IMR-90 (cell line): ENCODE measurements at regions not wholly inside any gene's neighbourhood (a gene's known extent, or its start where the extent isn't known, plus 50 kb on each side); places are given as distances from the start of the nearest gene placed in this dataset.
A peak's percentile ranks its signal among the peaks of the same experiment; 100 is the strongest.

Source experiments
- ATAC-seq: fragments of 200-7000 bp; cut with Tn5 transposase; 2 replicates; pipeline ENCODE4 v1.9.1; 2020; ENCODE audit warnings: low read depth, mild to moderate bottlenecking, moderate library complexity
- BruUV-seq: library from RNA; stranded (reverse); fragments of 400-500 nt; replicated peaks from 2 replicates; lab custom pipeline; 2021; lab: Mats Ljungman, UMichigan
- CTCF ChIA-PET: fragments of 300-600 bp; formaldehyde crosslinking; extraction: SDS; loops from one replicate; lab custom pipeline; 2021; ENCODE audit warnings: antibody characterized with exemption; lab: Yijun Ruan, JAX
- POLR2A ChIA-PET: fragments of 300-600 bp; sonication (Branson Sonifier 250); formaldehyde crosslinking; loops from one replicate; lab custom pipeline; 2022; ENCODE audit warnings: antibody characterized with exemption; ENCODE audit not compliant: unreplicated experiment; lab: Charles Lee
- DNase-seq: peaks from one replicate; pipeline ENCODE4 v3.0.0; 2013
- H2AFZ ChIP-seq: replicated peaks from 2 replicates; pipeline ENCODE3; 2013; ENCODE audit warnings: low read length, mild to moderate bottlenecking; ENCODE audit not compliant: poor library complexity
- H2AK5ac ChIP-seq: 2 replicates; pipeline ENCODE4 v1.6.1; 2013; ENCODE audit warnings: low read depth, low read length, inconsistent platforms
- H2AK9ac ChIP-seq: replicated peaks from 2 replicates; pipeline ENCODE3; 2013; ENCODE audit warnings: mild to moderate bottlenecking, low read depth, low read length, moderate library complexity; ENCODE audit not compliant: poor library complexity
- H2BK120ac ChIP-seq: 2 replicates; pipeline ENCODE4 v1.6.1; 2013; ENCODE audit warnings: low read depth, low read length, inconsistent platforms
- H2BK15ac ChIP-seq: 3 replicates; pipeline ENCODE4 v1.6.1; 2013; ENCODE audit warnings: low read depth, low read length, inconsistent platforms
- H2BK20ac ChIP-seq: 2 replicates; pipeline ENCODE4 v1.6.1; 2013; ENCODE audit warnings: low read depth, mild to moderate bottlenecking, inconsistent platforms, low read length, moderate library complexity
- H2BK5ac ChIP-seq: 2 replicates; pipeline ENCODE4 v1.6.1; 2013; ENCODE audit warnings: mild to moderate bottlenecking, low read depth, low read length, inconsistent platforms; ENCODE audit not compliant: poor library complexity, severe bottlenecking
- H3K14ac ChIP-seq: replicated peaks from 2 replicates; pipeline ENCODE4 v1.6.1; 2013; ENCODE audit warnings: low read depth, low read length, inconsistent platforms
- H3K18ac ChIP-seq: 2 replicates; pipeline ENCODE4 v1.6.1; 2013; ENCODE audit warnings: low read depth, low read length, control low read depth
- H3K23ac ChIP-seq: 2 replicates; pipeline ENCODE4 v1.6.1; 2013; ENCODE audit warnings: low read depth, low read length, inconsistent platforms
- H3K27ac ChIP-seq: 2 replicates; pipeline ENCODE4 v1.5.1; 2013; ENCODE audit warnings: mild to moderate bottlenecking, control low read depth, low read length; ENCODE audit not compliant: insufficient read depth
- H3K27me3 ChIP-seq: 2 replicates; pipeline ENCODE4 v1.6.1; 2013; ENCODE audit warnings: low read length; ENCODE audit not compliant: control insufficient read depth, insufficient read depth
- H3K36me3 ChIP-seq: 2 replicates; pipeline ENCODE4 v1.6.1; 2013; ENCODE audit warnings: low read length, mixed read lengths; ENCODE audit not compliant: control insufficient read depth, insufficient read depth
- H3K4ac ChIP-seq: 2 replicates; pipeline ENCODE4 v1.6.1; 2013; ENCODE audit warnings: low read depth, low read length, inconsistent platforms
- H3K4me1 ChIP-seq: 2 replicates; pipeline ENCODE4 v1.6.1; 2013; ENCODE audit warnings: low read length, mixed read lengths; ENCODE audit not compliant: control insufficient read depth, insufficient read depth
- H3K4me2 ChIP-seq: 2 replicates; pipeline ENCODE4 v1.6.1; 2013; ENCODE audit warnings: low read depth, mild to moderate bottlenecking, control low read depth, low read length, moderate library complexity
- H3K4me3 ChIP-seq: 2 replicates; pipeline ENCODE4 v1.5.1; 2013; ENCODE audit warnings: low read depth, mild to moderate bottlenecking, control low read depth, low read length, moderate library complexity; ENCODE audit not compliant: insufficient read depth
- H3K56ac ChIP-seq: 2 replicates; pipeline ENCODE4 v1.6.1; 2013; ENCODE audit warnings: low read length, inconsistent platforms; ENCODE audit not compliant: insufficient read depth; ENCODE audit errors: extremely low read depth
- H3K79me1 ChIP-seq, 2 experiments: 2 replicates each; pipeline ENCODE4 v1.6.1; 2013; ENCODE audit warnings: low read length in 2 of 2, inconsistent platforms in 1 of 2, low read depth in 1 of 2
- H3K9ac ChIP-seq: 2 replicates; pipeline ENCODE4 v1.6.1; 2013; ENCODE audit warnings: low read depth, low read length, control low read depth
- H3K9me1 ChIP-seq: 2 replicates; pipeline ENCODE4 v1.6.1; 2013; ENCODE audit warnings: low read length, inconsistent platforms; ENCODE audit not compliant: insufficient read depth
- H3K9me3 ChIP-seq: 2 replicates; pipeline ENCODE4 v1.6.1; 2013; ENCODE audit warnings: low read length; ENCODE audit not compliant: control insufficient read depth, insufficient read depth
- H4K20me1 ChIP-seq: 2 replicates; pipeline ENCODE4 v1.6.1; 2013; ENCODE audit warnings: low read length, inconsistent platforms; ENCODE audit not compliant: insufficient read depth
- H4K5ac ChIP-seq: 2 replicates; pipeline ENCODE4 v1.6.1; 2013; ENCODE audit warnings: mild to moderate bottlenecking, low read depth, low read length, control low read depth
- H4K8ac ChIP-seq, 2 experiments: 2 replicates each; pipeline ENCODE4 v1.6.1; 2013; ENCODE audit warnings: low read depth in 2 of 2, low read length in 2 of 2, control low read depth in 1 of 2, inconsistent platforms in 1 of 2
- H4K91ac ChIP-seq: 2 replicates; pipeline ENCODE4 v1.6.1; 2013; ENCODE audit warnings: low read depth, low read length, inconsistent platforms; ENCODE audit not compliant: insufficient read depth
- BHLHE40 ChIP-seq: fragments of 150-350 bp; IDR thresholded peaks from 2 replicates; pipeline ENCODE4 v1.6.1; 2016; ENCODE audit warnings: mild to moderate bottlenecking, low read depth, low read length
- CEBPB ChIP-seq: IDR thresholded peaks from 2 replicates; pipeline ENCODE4 v1.6.1; 2012; ENCODE audit warnings: low read depth, low read length, improper control_type of control experiment
- MAFK ChIP-seq: IDR thresholded peaks from 2 replicates; pipeline ENCODE4 v1.6.1; 2012; ENCODE audit warnings: low read depth, low read length, improper control_type of control experiment
- MAZ ChIP-seq: IDR thresholded peaks from 2 replicates; pipeline ENCODE4 v1.6.1; 2012; ENCODE audit warnings: low read depth, mild to moderate bottlenecking, low read length, improper control_type of control experiment, moderate library complexity, borderline replicate concordance
- NFE2L2 ChIP-seq: fragments of 150-350 bp; IDR thresholded peaks from 2 replicates; pipeline ENCODE4 v1.6.1; 2016; ENCODE audit warnings: low read depth, mild to moderate bottlenecking, low read length
- POLR2A ChIP-seq: IDR thresholded peaks from 2 replicates; pipeline ENCODE4 v1.6.1; 2012; ENCODE audit warnings: mild to moderate bottlenecking, low read depth, low read length
- RAD21 ChIP-seq: IDR thresholded peaks from 2 replicates; pipeline ENCODE4 v1.6.1; 2012; ENCODE audit warnings: low read length, improper control_type of control experiment
- RFX5 ChIP-seq: IDR thresholded peaks from 2 replicates; pipeline ENCODE4 v1.8.0; 2012; ENCODE audit warnings: low read depth, mild to moderate bottlenecking, low read length, moderate library complexity
- WGBS, 2 experiments: methylation state at CpG; one replicate each; pipeline versions ENCODE4 v1.1.5 to v1.1.7; 2013; ENCODE audit warnings: missing lambda C conversion rate in 2 of 2; ENCODE audit not compliant: insufficient read length in 1 of 2; ENCODE audit errors: extremely low coverage in 2 of 2; 5-methylcytosine and 5-hydroxymethylcytosine counted together
- dilution Hi-C: fragments of 300-500 bp; cut with HindIII; formaldehyde crosslinking; loops from one replicate; pipeline ENCODE4 v1.14.3; 2018; ENCODE audit warnings: low sequenced_read_pairs; ENCODE audit not compliant: unreplicated experiment
- in situ Hi-C: fragments of 300-500 bp; cut with MboI; formaldehyde crosslinking; loops from 3 replicates; pipeline ENCODE4 v1.14.3; 2019; ENCODE audit warnings: low sequenced_read_pairs, inconsistent platforms, mixed read lengths
- intact Hi-C: fragments of 100-400 bp; cut with micrococcal nuclease; formaldehyde crosslinking; loops from 2 replicates; pipeline ENCODE4 v1.10.0; 2022
- TF ChIP-seq, protein P1 (sequence below): fragments of 150-350 bp; IDR thresholded peaks from 2 replicates; pipeline ENCODE4 v1.6.1; 2016; ENCODE audit warnings: low read depth, mild to moderate bottlenecking, low read length, moderate library complexity, borderline replicate concordance

- intact Hi-C loops = no loop called here
- H4K5ac ChIP-seq = no peak overlapping the region
- WGBS, 2 experiments = no CpG with 5 or more reads among the region's 2 CpGs
Measured at GRCh38 chr12:114555451-114555850, 128.5 kb downstream of the TBX3 start.

More at GRCh38 chr12:114555451-114555850, 128.5 kb downstream of the TBX3 start:
- no peak overlapping the region for H3K18ac ChIP-seq
- DNase-seq = no peak
- no peak overlapping the region for H3K4me3 ChIP-seq
- H3K27ac ChIP-seq = no peak overlapping the region
- no TSS peak for BruUV-seq
- H4K91ac ChIP-seq = no peak overlapping the region
- no peak overlapping the region for H3K56ac ChIP-seq
- H2AFZ ChIP-seq = no peak overlapping the region
- no peaks in the 10 kb centered on the region for H3K79me1 ChIP-seq
- H2AK9ac ChIP-seq = no peak overlapping the region
- H3K27me3 ChIP-seq = no peaks in the 10 kb centered on the region; the same call in none of the 2 replicates
- no peaks in the 10 kb centered on the region for H3K9me3 ChIP-seq
- dilution Hi-C loops = no loop called here
- no peak for ATAC-seq
- in situ Hi-C loops = no loop called here
- H4K20me1 ChIP-seq = no peaks in the 10 kb centered on the region
- no peaks in the 10 kb centered on the region for H3K4me1 ChIP-seq
- H2AK5ac ChIP-seq = no peak overlapping the region
- H2BK120ac ChIP-seq = no peak overlapping the region
- H3K23ac ChIP-seq = no peak overlapping the region
- H3K36me3 ChIP-seq = no peaks in the 10 kb centered on the region
- no peak overlapping the region for H2BK15ac ChIP-seq
- H2BK5ac ChIP-seq = no peak overlapping the region
- H3K14ac ChIP-seq = no peak overlapping the region
- no peak overlapping the region for H3K4me2 ChIP-seq
- no peak overlapping the region for H2BK20ac ChIP-seq
- ChIA-PET POLR2A (no interaction called here), CTCF (no interaction called here)
- no peak overlapping the region for H3K4ac ChIP-seq
- no peak overlapping the region for H4K8ac ChIP-seq
- no peak overlapping the region for H3K9ac ChIP-seq
- TF ChIP-seq, protein P1, sequence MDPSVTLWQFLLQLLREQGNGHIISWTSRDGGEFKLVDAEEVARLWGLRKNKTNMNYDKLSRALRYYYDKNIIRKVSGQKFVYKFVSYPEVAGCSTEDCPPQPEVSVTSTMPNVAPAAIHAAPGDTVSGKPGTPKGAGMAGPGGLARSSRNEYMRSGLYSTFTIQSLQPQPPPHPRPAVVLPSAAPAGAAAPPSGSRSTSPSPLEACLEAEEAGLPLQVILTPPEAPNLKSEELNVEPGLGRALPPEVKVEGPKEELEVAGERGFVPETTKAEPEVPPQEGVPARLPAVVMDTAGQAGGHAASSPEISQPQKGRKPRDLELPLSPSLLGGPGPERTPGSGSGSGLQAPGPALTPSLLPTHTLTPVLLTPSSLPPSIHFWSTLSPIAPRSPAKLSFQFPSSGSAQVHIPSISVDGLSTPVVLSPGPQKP = no peak
- TF ChIP-seq MAFK (peak; percentile 47; the same call in 1 of the 2 replicates), POLR2A (no peak), BHLHE40 (no peak), RAD21 (no peak), CEBPB (no peak), RFX5 (no peak), MAZ (no peak), NFE2L2 (no peak)
- no peaks in the 10 kb centered on the region for H3K9me1 ChIP-seq
